ENCODE measurements at regions not wholly inside any gene's neighbourhood (a gene's known extent, or its start where the extent isn't known, plus 50 kb on each side); places are given as distances from the start of the nearest gene placed in this dataset.
"Not testable (repeated sequence)": the region's sequence is repeated elsewhere in the genome, so short reads cannot be mapped to it uniquely, and the experiment has no call there.

- Histone ChIP-seq H3K4me1 (no peaks in the 10 kb centered on the region), H3K36me3 (no peaks in the 10 kb centered on the region), H3K9me3 (peaks cover 0 to 5% (median 0%) of the 10 kb centered on the region in 11 donors), H3K27ac (no peak overlapping the region), H3K27me3 (no peaks in the 10 kb centered on the region), H3K4me3 (no peak overlapping the region)
- ATAC-seq (no peak), DNase-seq (no peak)
- intact Hi-C loops (cut with DNase I): no loop called here
- TF ChIP-seq CTCF (IDR thresholded peaks at IDR 0.05): no peak
- 80 to 84% methylated on average over 1 of the region's 1 CpG for WGBS, 2 donors
These were observed 155.0 kb downstream of the NPR3 start for GRCh38 chr5:32866138-32866537.

- whole genome bisulfite sequencing, 2 donors: 85 to 86% methylated on average over 3 of the region's 3 CpGs
- no peak for TF ChIP-seq CTCF (IDR thresholded peaks at IDR 0.05)
- intact Hi-C loops (cut with DNase I): no loop called here
- H3K4me1 ChIP-seq: no peaks in the 10 kb centered on the region
- peaks cover 0 to 27% (median 13%) of the 10 kb centered on the region in 11 donors for H3K9me3 ChIP-seq
- H3K36me3 ChIP-seq: no peaks in the 10 kb centered on the region
- H3K27ac ChIP-seq: no peak overlapping the region
- H3K4me3 ChIP-seq: no peak overlapping the region
- H3K27me3 ChIP-seq: no peaks in the 10 kb centered on the region
- DNase-seq (no peak), ATAC-seq (no peak)
These were observed 158.1 kb downstream of the NPR3 start for GRCh38 chr5:32869216-32869615.

- no peaks in the 10 kb centered on the region for H3K27me3 ChIP-seq
- no peaks in the 10 kb centered on the region for H3K4me1 ChIP-seq
- no peak for TF ChIP-seq CTCF (IDR thresholded peaks at IDR 0.05)
- DNase-seq (no peak), ATAC-seq (no peak)
- H3K27ac ChIP-seq: no peak overlapping the region
- intact Hi-C loops (cut with DNase I): no loop called here
- H3K9me3 ChIP-seq: peaks cover 0 to 50% (median 13%) of the 10 kb centered on the region in 11 donors
- WGBS, 2 donors: 18 to 29% methylated on average over 1 of the region's 1 CpG
- H3K36me3 ChIP-seq: no peaks in the 10 kb centered on the region
- no peak overlapping the region for H3K4me3 ChIP-seq
These were observed 165.7 kb downstream of the NPR3 start for GRCh38 chr5:32876791-32877190.

GRCh38 chr5:32879364-32879763, 168.2 kb downstream of the NPR3 start:
- H3K27ac ChIP-seq; H3K27me3 ChIP-seq; DNase-seq; H3K36me3 ChIP-seq; H3K4me1 ChIP-seq; intact Hi-C loops (cut with DNase I); H3K4me3 ChIP-seq; ATAC-seq: not testable (repeated sequence)
- peaks cover 0 to 58% (median 21%) of the 10 kb centered on the region in 11 donors for H3K9me3 ChIP-seq
- 62% methylated on average over 3 of the region's 3 CpGs for WGBS, 2 donors

- no peaks in the 10 kb centered on the region for H3K36me3 ChIP-seq
- H3K4me3 ChIP-seq: no peak overlapping the region
- no peak for TF ChIP-seq CTCF (IDR thresholded peaks at IDR 0.05)
- H3K9me3 ChIP-seq: peaks cover 0 to 67% (median 29%) of the 10 kb centered on the region in 11 donors
- H3K4me1 ChIP-seq: no peaks in the 10 kb centered on the region
- H3K27ac ChIP-seq: no peak overlapping the region
- no peaks in the 10 kb centered on the region for H3K27me3 ChIP-seq
- ATAC-seq (no peak), DNase-seq (no peak)
- 59 to 76% methylated on average over 3 of the region's 3 CpGs for WGBS, 2 donors
- intact Hi-C loops (cut with DNase I): no loop called here
These were observed 169.7 kb downstream of the NPR3 start for GRCh38 chr5:32880796-32881195.

Data from heart right ventricle (tissue), 16 donors.